HepG2 (cell line): ENCODE measurements at regions not wholly inside any gene's neighbourhood (a gene's known extent, or its start where the extent isn't known, plus 50 kb on each side); places are given as distances from the start of the nearest gene placed in this dataset.

Source experiments
- ATAC-seq: fragments of 200-7000 bp; cut with Tn5 transposase; 3 replicates; pipeline ENCODE4 v1.9.1; 2020; ENCODE audit warnings: mild to moderate bottlenecking, moderate library complexity
- BruUV-seq: library from RNA; stranded (reverse); fragments of 400-500 nt; replicated peaks from 2 replicates; lab custom pipeline; 2021; lab: Mats Ljungman, UMichigan
- CTCF ChIA-PET: fragments of 300-600 bp; formaldehyde crosslinking; extraction: SDS; loops from one replicate; lab custom pipeline; 2021; ENCODE audit warnings: low total read pairs, inconsistent platforms, low intra/inter-chr PET ratio; lab: Yijun Ruan, JAX
- POLR2A ChIA-PET: fragments of 350-600 bp; sonication (Branson Sonifier 250); formaldehyde crosslinking; loops from one replicate; lab custom pipeline; 2020; ENCODE audit warnings: antibody characterized with exemption, inconsistent platforms; lab: Yijun Ruan, JAX
- DNase-seq: peaks from one replicate; pipeline ENCODE4 v3.0.0-alpha.2; 2015; ENCODE audit warnings: low spot score
- FAIRE-seq: peaks from 3 replicates; lab custom pipeline; 2011; peaks lifted over from hg19 to GRCh38; lab: Jason Lieb, UNC
- H2AFZ ChIP-seq: one replicate; pipeline ENCODE4 v1.6.1; 2011; ENCODE audit warnings: low read length, inconsistent platforms
- H3K27ac ChIP-seq: fragments of 300-600 bp; 3 replicates; pipeline ENCODE4 v1.8.0; 2011; ENCODE audit warnings: mixed run types, mild to moderate bottlenecking, mixed read lengths, low read length, inconsistent platforms; ENCODE audit not compliant: insufficient read depth; ENCODE audit errors: extremely low read length
- H3K27me3 ChIP-seq, 2 experiments: fragments of 200-600 bp in 1 of 2; 2 replicates in 1 of 2; 3 replicates in 1 of 2; pipeline versions ENCODE4 v1.6.0 to v1.8.0; 2011; ENCODE audit warnings: low read length in 2 of 2, mild to moderate bottlenecking in 2 of 2, moderate library complexity in 2 of 2, inconsistent platforms in 1 of 2; ENCODE audit not compliant: insufficient read depth in 2 of 2, control insufficient read depth in 1 of 2
- H3K36me3 ChIP-seq, 2 experiments: fragments of 200-600 bp in 1 of 2; replicated peaks in 1 of 2; 2 replicates in 1 of 2; 3 replicates in 1 of 2; pipeline versions ENCODE4 v1.5.1 to v1.8.0; 2011; ENCODE audit warnings: low read length in 2 of 2, inconsistent platforms in 1 of 2; ENCODE audit not compliant: insufficient read depth in 2 of 2, control insufficient read depth in 1 of 2
- H3K4me1 ChIP-seq: 2 replicates; pipeline ENCODE4 v1.5.1; 2012; ENCODE audit warnings: low read length, inconsistent platforms; ENCODE audit not compliant: insufficient read depth
- H3K4me2 ChIP-seq: 2 replicates; pipeline ENCODE4 v1.6.0; 2011; ENCODE audit warnings: low read depth, low read length, inconsistent platforms
- H3K4me3 ChIP-seq, 3 experiments: fragments of 200-600 bp in 1 of 3; sonication (generic), shearing (Covaris generic) in 1 of 3; replicated peaks in 1 of 3; 2 replicates each; pipeline ENCODE4 v1.5.1; 2011 to 2016; ENCODE audit warnings: low read length in 3 of 3, inconsistent platforms in 2 of 3, low read depth in 2 of 3, mild to moderate bottlenecking in 2 of 3, control low read depth in 1 of 3, mixed read lengths in 1 of 3; ENCODE audit not compliant: insufficient read depth in 1 of 3
- H3K79me2 ChIP-seq: one replicate; pipeline ENCODE4 v1.6.1; 2011; ENCODE audit warnings: low read length, inconsistent platforms; ENCODE audit not compliant: insufficient read depth
- H3K9ac ChIP-seq: 2 replicates; pipeline ENCODE4 v1.6.0; 2011; ENCODE audit warnings: mild to moderate bottlenecking, low read depth, low read length, inconsistent platforms; ENCODE audit not compliant: insufficient read depth
- H3K9me3 ChIP-seq: 2 replicates; pipeline ENCODE4 v1.5.1; 2012; ENCODE audit warnings: mild to moderate bottlenecking, low read length
- H4K20me1 ChIP-seq: 2 replicates; pipeline ENCODE4 v1.6.0; 2011; ENCODE audit warnings: inconsistent platforms, mild to moderate bottlenecking, low read length, moderate library complexity; ENCODE audit not compliant: insufficient read depth
- EP300 ChIP-seq, 3 experiments: sonication (generic) in 1 of 3; formaldehyde crosslinking in 1 of 3; IDR thresholded peaks; 2 replicates each; pipeline versions ENCODE4 v1.5.1 to v1.6.1; 2011 to 2020; ENCODE audit warnings: low read depth in 2 of 3, low read length in 2 of 3, borderline replicate concordance in 1 of 3, improper control_type of control experiment in 1 of 3, mild to moderate bottlenecking in 1 of 3, missing genetic modification reagents in 1 of 3, moderate library complexity in 1 of 3
- SAP130 ChIP-seq: IDR thresholded peaks from 2 replicates; pipeline ENCODE4 v1.6.1; 2016; ENCODE audit warnings: low read depth
- ZNF205 ChIP-seq: IDR thresholded peaks from 2 replicates; pipeline ENCODE4 v1.6.1; 2018; ENCODE audit warnings: missing biosample characterization, missing genetic modification reagents
- ZNF224 ChIP-seq: sonication (generic); formaldehyde crosslinking; IDR thresholded peaks from 2 replicates; pipeline ENCODE4 v1.5.0; 2020; ENCODE audit warnings: mild to moderate bottlenecking, missing genetic modification reagents
- ZNF407 ChIP-seq: sonication (generic); formaldehyde crosslinking; IDR thresholded peaks from one replicate; pipeline ENCODE4 v1.5.1; 2020; ENCODE audit warnings: mild to moderate bottlenecking, missing genetic modification reagents; ENCODE audit errors: not compliant biosample characterization
- ZNF546 ChIP-seq: sonication (generic); formaldehyde crosslinking; conservative IDR thresholded peaks from 2 replicates; pipeline ENCODE4 v1.8.1; 2023; ENCODE audit warnings: mild to moderate bottlenecking, missing genetic modification reagents
- ZNF577 ChIP-seq: sonication (generic); formaldehyde crosslinking; IDR thresholded peaks from 2 replicates; pipeline ENCODE4 v1.4.0; 2020; ENCODE audit warnings: mild to moderate bottlenecking, low read depth, missing genetic modification reagents, borderline replicate concordance
- ZNF839 ChIP-seq: sonication (generic); formaldehyde crosslinking; IDR thresholded peaks from 2 replicates; pipeline ENCODE4 v1.4.0; 2020; ENCODE audit warnings: missing genetic modification reagents, mild to moderate bottlenecking, borderline replicate concordance
- WGBS: methylation state at CpG from one replicate; pipeline ENCODE4 v1.1.6; 2017; ENCODE audit warnings: low lambda C conversion rate; 5-methylcytosine and 5-hydroxymethylcytosine counted together
- in situ Hi-C: cut with HindIII; loops from 2 replicates; pipeline ENCODE4 v1.10.0; 2017; ENCODE audit warnings: low pct_unique_long_range_greater_than_20kb; ENCODE audit not compliant: extremely low pct_ligation_motif_present
- intact Hi-C: fragments of 100-400 bp; cut with micrococcal nuclease; formaldehyde crosslinking; loops from one replicate; pipeline ENCODE4 v1.10.0; 2022; ENCODE audit not compliant: unreplicated experiment
- TF ChIP-seq, protein P1 (sequence below): sonication (generic); formaldehyde crosslinking; IDR thresholded peaks from 2 replicates; pipeline ENCODE4; 2020; ENCODE audit warnings: missing genetic modification reagents, mild to moderate bottlenecking, borderline replicate concordance

GRCh38 chr18:44409515-44409914 lies 271.2 kb upstream of the SETBP1 start:
- FAIRE-seq (no peak), ATAC-seq (no peak)
- no peak for TF ChIP-seq EP300 (IDR thresholded peaks at IDR 0.05; ENCODE audit: low read depth in 2 of 2, low read length in 2 of 2)
- no peak for TF ChIP-seq EP300 (CRISPR knock-in tag; IDR thresholded peaks at IDR 0.05; ENCODE audit: borderline replicate concordance)
- no peak for TF ChIP-seq ZNF577 (CRISPR knock-in tag)
- TF ChIP-seq ZNF205 = no peak
- no peak for TF ChIP-seq ZNF839
- no peak for TF ChIP-seq ZNF546 (CRISPR knock-in tag)
- TF ChIP-seq ZNF407 (CRISPR knock-in tag) = no peak
- TF ChIP-seq ZNF224 (CRISPR knock-in tag) = no peak
- TF ChIP-seq SAP130 (CRISPR knock-in tag) = no peak
- TF ChIP-seq, protein P1, sequence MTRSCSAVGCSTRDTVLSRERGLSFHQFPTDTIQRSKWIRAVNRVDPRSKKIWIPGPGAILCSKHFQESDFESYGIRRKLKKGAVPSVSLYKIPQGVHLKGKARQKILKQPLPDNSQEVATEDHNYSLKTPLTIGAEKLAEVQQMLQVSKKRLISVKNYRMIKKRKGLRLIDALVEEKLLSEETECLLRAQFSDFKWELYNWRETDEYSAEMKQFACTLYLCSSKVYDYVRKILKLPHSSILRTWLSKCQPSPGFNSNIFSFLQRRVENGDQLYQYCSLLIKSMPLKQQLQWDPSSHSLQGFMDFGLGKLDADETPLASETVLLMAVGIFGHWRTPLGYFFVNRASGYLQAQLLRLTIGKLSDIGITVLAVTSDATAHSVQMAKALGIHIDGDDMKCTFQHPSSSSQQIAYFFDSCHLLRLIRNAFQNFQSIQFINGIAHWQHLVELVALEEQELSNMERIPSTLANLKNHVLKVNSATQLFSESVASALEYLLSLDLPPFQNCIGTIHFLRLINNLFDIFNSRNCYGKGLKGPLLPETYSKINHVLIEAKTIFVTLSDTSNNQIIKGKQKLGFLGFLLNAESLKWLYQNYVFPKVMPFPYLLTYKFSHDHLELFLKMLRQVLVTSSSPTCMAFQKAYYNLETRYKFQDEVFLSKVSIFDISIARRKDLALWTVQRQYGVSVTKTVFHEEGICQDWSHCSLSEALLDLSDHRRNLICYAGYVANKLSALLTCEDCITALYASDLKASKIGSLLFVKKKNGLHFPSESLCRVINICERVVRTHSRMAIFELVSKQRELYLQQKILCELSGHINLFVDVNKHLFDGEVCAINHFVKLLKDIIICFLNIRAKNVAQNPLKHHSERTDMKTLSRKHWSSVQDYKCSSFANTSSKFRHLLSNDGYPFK (CRISPR knock-in tag) = no peak

More at GRCh38 chr18:44409515-44409914, 271.2 kb upstream of the SETBP1 start:
- H3K4me3 ChIP-seq = no peak overlapping the region
- H3K9me3 ChIP-seq = peaks cover 66% of the 10 kb centered on the region
- no peaks in the 10 kb centered on the region for H3K27me3 ChIP-seq
- no peak overlapping the region for H3K27ac ChIP-seq
- intact Hi-C loops = no loop called here
- no peak overlapping the region for H3K4me2 ChIP-seq
- H3K79me2 ChIP-seq = no peaks in the 10 kb centered on the region
- 0% methylated on average over 1 of the region's 1 CpG for WGBS
- H3K9ac ChIP-seq = no peak overlapping the region
- H3K36me3 ChIP-seq = no peaks in the 10 kb centered on the region
- H3K4me1 ChIP-seq = no peaks in the 10 kb centered on the region
- ChIA-PET CTCF (no interaction called here), POLR2A (no interaction called here)
- H4K20me1 ChIP-seq = no peaks in the 10 kb centered on the region
- in situ Hi-C loops = no loop called here
- no peak for DNase-seq
- H2AFZ ChIP-seq = no peak overlapping the region
- no TSS peak for BruUV-seq
